ENCODE measurements at regions not wholly inside any gene's neighbourhood (a gene's known extent, or its start where the extent isn't known, plus 50 kb on each side); places are given as distances from the start of the nearest gene placed in this dataset.

GRCh38 chr18:21996351-21996826 lies 173.0 kb upstream of the GATA6 start:
- DNase-seq (ENCODE audit: low read depth, low spot score): no peak

GRCh38 chr18:21997207-21998143 lies 171.9 kb upstream of the GATA6 start:
- DNase-seq (ENCODE audit: low read depth, low spot score): no peak

- no peak for DNase-seq (ENCODE audit: low read depth, low spot score)
Measured at GRCh38 chr18:21998486-21998885, 170.9 kb upstream of the GATA6 start.

- DNase-seq (ENCODE audit: low read depth, low spot score): no peak
Measured at GRCh38 chr18:22001912-22002487, 167.4 kb upstream of the GATA6 start.

GRCh38 chr18:22005191-22005841 lies 164.1 kb upstream of the GATA6 start:
- DNase-seq (ENCODE audit: low read depth, low spot score): no peak

GRCh38 chr18:22006458-22006857 lies 162.9 kb upstream of the GATA6 start:
- no peak for DNase-seq (ENCODE audit: low read depth, low spot score)

- DNase-seq (ENCODE audit: low read depth, low spot score): no peak
Measured at GRCh38 chr18:22009242-22009641, 160.1 kb upstream of the GATA6 start.

- DNase-seq (ENCODE audit: low read depth, low spot score): no peak
Measured at GRCh38 chr18:22013993-22014392, 155.4 kb upstream of the GATA6 start.

- no peak for DNase-seq (ENCODE audit: low read depth, low spot score)
Measured at GRCh38 chr18:22015156-22015555, 154.2 kb upstream of the GATA6 start.

- no peak for DNase-seq (ENCODE audit: low read depth, low spot score)
Measured at GRCh38 chr18:22018366-22018765, 151.0 kb upstream of the GATA6 start.

- DNase-seq (ENCODE audit: low read depth, low spot score): no peak
Measured at GRCh38 chr18:22019193-22019592, 150.2 kb upstream of the GATA6 start.

GRCh38 chr18:22020127-22020866 lies 149.1 kb upstream of the GATA6 start:
- DNase-seq (ENCODE audit: low read depth, low spot score): no peak

GRCh38 chr18:22020867-22021370 lies 148.5 kb upstream of the GATA6 start:
- DNase-seq (ENCODE audit: low read depth, low spot score): no peak

- DNase-seq (ENCODE audit: low read depth, low spot score): no peak
Measured at GRCh38 chr18:22021701-22022100, 147.7 kb upstream of the GATA6 start.

GRCh38 chr18:22024924-22025323 lies 144.5 kb upstream of the GATA6 start:
- no peak for DNase-seq (ENCODE audit: low read depth, low spot score)

- no peak for DNase-seq (ENCODE audit: low read depth, low spot score)
Measured at GRCh38 chr18:22026362-22026761, 143.0 kb upstream of the GATA6 start.

- no peak for DNase-seq (ENCODE audit: low read depth, low spot score)
Measured at GRCh38 chr18:22026889-22027288, 142.5 kb upstream of the GATA6 start.

GRCh38 chr18:22031611-22032010 lies 137.8 kb upstream of the GATA6 start:
- DNase-seq (ENCODE audit: low read depth, low spot score): no peak

GRCh38 chr18:22032392-22032961 lies 136.9 kb upstream of the GATA6 start:
- DNase-seq (ENCODE audit: low read depth, low spot score): no peak

- no peak for DNase-seq (ENCODE audit: low read depth, low spot score)
Measured at GRCh38 chr18:22033085-22033484, 136.3 kb upstream of the GATA6 start.

GRCh38 chr18:22034276-22034675 lies 135.1 kb upstream of the GATA6 start:
- no peak for DNase-seq (ENCODE audit: low read depth, low spot score)

All from smooth muscle cell of the brain vasculature (primary cell).